ENCODE measurements at regions not wholly inside any gene's neighbourhood (a gene's known extent, or its start where the extent isn't known, plus 50 kb on each side); places are given as distances from the start of the nearest gene placed in this dataset.

DNA sequence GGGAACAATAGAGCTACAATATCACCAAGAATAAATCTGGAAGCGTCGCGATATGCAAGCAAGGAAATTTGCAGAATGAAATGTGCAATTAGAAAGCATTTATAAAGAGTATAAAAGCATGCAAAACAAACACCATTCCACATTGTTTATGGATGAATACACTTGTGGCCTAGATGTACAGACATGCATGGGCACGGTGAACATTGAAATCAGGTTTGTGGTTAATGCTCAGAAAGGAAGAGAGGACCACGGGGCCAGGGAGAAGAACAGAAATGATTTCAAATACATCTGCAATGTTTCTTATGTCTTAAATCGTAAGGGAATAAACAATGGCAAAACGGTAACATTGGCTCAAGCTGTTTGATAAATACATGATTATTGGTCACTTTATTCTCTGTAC lies 235.9 kb downstream of the FOXL1 start:
- TF ChIP-seq, protein P1, sequence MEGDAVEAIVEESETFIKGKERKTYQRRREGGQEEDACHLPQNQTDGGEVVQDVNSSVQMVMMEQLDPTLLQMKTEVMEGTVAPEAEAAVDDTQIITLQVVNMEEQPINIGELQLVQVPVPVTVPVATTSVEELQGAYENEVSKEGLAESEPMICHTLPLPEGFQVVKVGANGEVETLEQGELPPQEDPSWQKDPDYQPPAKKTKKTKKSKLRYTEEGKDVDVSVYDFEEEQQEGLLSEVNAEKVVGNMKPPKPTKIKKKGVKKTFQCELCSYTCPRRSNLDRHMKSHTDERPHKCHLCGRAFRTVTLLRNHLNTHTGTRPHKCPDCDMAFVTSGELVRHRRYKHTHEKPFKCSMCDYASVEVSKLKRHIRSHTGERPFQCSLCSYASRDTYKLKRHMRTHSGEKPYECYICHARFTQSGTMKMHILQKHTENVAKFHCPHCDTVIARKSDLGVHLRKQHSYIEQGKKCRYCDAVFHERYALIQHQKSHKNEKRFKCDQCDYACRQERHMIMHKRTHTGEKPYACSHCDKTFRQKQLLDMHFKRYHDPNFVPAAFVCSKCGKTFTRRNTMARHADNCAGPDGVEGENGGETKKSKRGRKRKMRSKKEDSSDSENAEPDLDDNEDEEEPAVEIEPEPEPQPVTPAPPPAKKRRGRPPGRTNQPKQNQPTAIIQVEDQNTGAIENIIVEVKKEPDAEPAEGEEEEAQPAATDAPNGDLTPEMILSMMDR (IDR thresholded peaks at IDR 0.05; ENCODE audit: insufficient read depth, low read depth, low read length) = no peak
- no peak for TF ChIP-seq EZH2 (IDR thresholded peaks at IDR 0.05; ENCODE audit: insufficient read depth, low read length)

All from astrocyte (in vitro differentiated cells and primary cell).